ENCODE measurements at regions not wholly inside any gene's neighbourhood (a gene's known extent, or its start where the extent isn't known, plus 50 kb on each side); places are given as distances from the start of the nearest gene placed in this dataset.

GRCh38 chr6:21914121-21914973 is 320.8 kb downstream of the SOX4 start:
- POLR2A ChIA-PET, result no interaction called here
- DNase-seq (ENCODE audit: low read depth), result no peak
- no peaks in the 10 kb centered on the region for H3K36me3 ChIP-seq (ENCODE audit: control insufficient read depth, insufficient read depth, low read length)
- TF ChIP-seq CTCF (IDR thresholded peaks at IDR 0.05; ENCODE audit: insufficient read depth, low read depth, low read length), result no peak
- no peaks in the 10 kb centered on the region for H3K27me3 ChIP-seq (ENCODE audit: control insufficient read depth, insufficient read depth, low read length)
- CTCF ChIA-PET, result no interaction called here
- H3K4me3 ChIP-seq (ENCODE audit: low read depth, low read length), result no peak overlapping the region

GRCh38 chr6:21915707-21916260 is 322.2 kb downstream of the SOX4 start:
- Histone ChIP-seq H3K36me3 (ENCODE audit: control insufficient read depth, insufficient read depth, low read length) (no peaks in the 10 kb centered on the region), H3K4me3 (ENCODE audit: low read depth, low read length) (peak overlapping the region; percentile 21), H3K27me3 (ENCODE audit: control insufficient read depth, insufficient read depth, low read length) (no peaks in the 10 kb centered on the region)
- ChIA-PET POLR2A (interaction anchor here (0.6 kb wide), 1 partner anchor 167 kb away, joined by 4 read pairs; no protein-coding TSS in a partner anchor), CTCF (interaction anchor here (0.6 kb wide), 1 partner anchor 1365 kb away, joined by 3 read pairs; no protein-coding TSS in a partner anchor)
- no peak for TF ChIP-seq CTCF (IDR thresholded peaks at IDR 0.05; ENCODE audit: insufficient read depth, low read depth, low read length)
- DNase-seq (ENCODE audit: low read depth), result no peak

GRCh38 chr6:21918041-21918440 is 324.5 kb downstream of the SOX4 start:
- CTCF ChIA-PET, result no interaction called here
- TF ChIP-seq CTCF (IDR thresholded peaks at IDR 0.05; ENCODE audit: insufficient read depth, low read depth, low read length), result no peak
- Histone ChIP-seq H3K27me3 (ENCODE audit: control insufficient read depth, insufficient read depth, low read length) (no peaks in the 10 kb centered on the region), H3K4me3 (ENCODE audit: low read depth, low read length) (no peak overlapping the region), H3K36me3 (ENCODE audit: control insufficient read depth, insufficient read depth, low read length) (no peaks in the 10 kb centered on the region)
- DNase-seq (ENCODE audit: low read depth), result no peak
- POLR2A ChIA-PET, result no interaction called here

GRCh38 chr6:21918666-21919065 is 325.1 kb downstream of the SOX4 start:
- no peaks in the 10 kb centered on the region for H3K27me3 ChIP-seq (ENCODE audit: control insufficient read depth, insufficient read depth, low read length)
- H3K36me3 ChIP-seq (ENCODE audit: control insufficient read depth, insufficient read depth, low read length), result no peaks in the 10 kb centered on the region
- TF ChIP-seq CTCF (IDR thresholded peaks at IDR 0.05; ENCODE audit: insufficient read depth, low read depth, low read length), result no peak
- ChIA-PET CTCF (no interaction called here), POLR2A (no interaction called here)
- no peak for DNase-seq (ENCODE audit: low read depth)
- H3K4me3 ChIP-seq (ENCODE audit: low read depth, low read length), result no peak overlapping the region

GRCh38 chr6:21922086-21922485 is 328.5 kb downstream of the SOX4 start:
- CTCF ChIA-PET, result interaction anchor here (0.6 to 1.3 kb wide), 2 partner anchors 13 to 732 kb away, joined by 3 to 5 read pairs; no protein-coding TSS in a partner anchor
- POLR2A ChIA-PET, result no interaction called here
- no peak for DNase-seq (ENCODE audit: low read depth)
- no peaks in the 10 kb centered on the region for H3K27me3 ChIP-seq (ENCODE audit: control insufficient read depth, insufficient read depth, low read length)
- no peak overlapping the region for H3K4me3 ChIP-seq (ENCODE audit: low read depth, low read length)
- no peak for TF ChIP-seq CTCF (IDR thresholded peaks at IDR 0.05; ENCODE audit: insufficient read depth, low read depth, low read length)
- H3K36me3 ChIP-seq (ENCODE audit: control insufficient read depth, insufficient read depth, low read length), result no peaks in the 10 kb centered on the region
